CD4-positive, alpha-beta T cell treated with Interleukin-6 for 4 hours (primary cell): ENCODE measurements at regions not wholly inside any gene's neighbourhood (a gene's known extent, or its start where the extent isn't known, plus 50 kb on each side); places are given as distances from the start of the nearest gene placed in this dataset.
"Not testable (repeated sequence)": the region's sequence is repeated elsewhere in the genome, so short reads cannot be mapped to it uniquely, and the experiment has no call there.

Experiments
- DNase-seq: peaks from one replicate; pipeline ENCODE4 v3.0.0-alpha.2; 2020; ENCODE audit warnings: mixed read lengths

GRCh38 chr3:94737116-94737515 is 674.3 kb downstream of the NSUN3 start:
- no peak for DNase-seq

- no peak for DNase-seq
These were observed 676.6 kb downstream of the NSUN3 start for GRCh38 chr3:94739420-94739819.

- no peak for DNase-seq
These were observed 695.9 kb downstream of the NSUN3 start for GRCh38 chr3:94758751-94759150.

- DNase-seq, result no peak
These were observed 709.5 kb downstream of the NSUN3 start for GRCh38 chr3:94772402-94772801.

GRCh38 chr3:94775746-94776145 is 712.9 kb downstream of the NSUN3 start:
- no peak for DNase-seq

GRCh38 chr3:94776401-94776915 is 713.6 kb downstream of the NSUN3 start:
- DNase-seq, result no peak

GRCh38 chr3:94778289-94778688 is 715.4 kb downstream of the NSUN3 start:
- no peak for DNase-seq

- no peak for DNase-seq
These were observed 716.1 kb downstream of the NSUN3 start for GRCh38 chr3:94778814-94779494.

- no peak for DNase-seq
These were observed 716.8 kb downstream of the NSUN3 start for GRCh38 chr3:94779699-94780098.

- DNase-seq, result no peak
These were observed 721.4 kb downstream of the NSUN3 start for GRCh38 chr3:94784274-94784673.

- no peak for DNase-seq
These were observed 724.2 kb downstream of the NSUN3 start for GRCh38 chr3:94787066-94787465.

GRCh38 chr3:94787734-94788270 is 724.9 kb downstream of the NSUN3 start:
- DNase-seq, result no peak

GRCh38 chr3:94794563-94794962 is 731.7 kb downstream of the NSUN3 start:
- DNase-seq, result no peak

- no peak for DNase-seq
These were observed 736.7 kb downstream of the NSUN3 start for GRCh38 chr3:94799420-94800060.

- DNase-seq, result no peak
These were observed 749.0 kb downstream of the NSUN3 start for GRCh38 chr3:94811836-94812235.

GRCh38 chr3:94821241-94821640 is 758.4 kb downstream of the NSUN3 start:
- DNase-seq, result no peak

- no peak for DNase-seq
These were observed 759.4 kb downstream of the NSUN3 start for GRCh38 chr3:94822298-94822697.

GRCh38 chr3:94846251-94846650 is 783.4 kb downstream of the NSUN3 start:
- not testable (repeated sequence) for DNase-seq

GRCh38 chr3:94862703-94863102 is 799.8 kb downstream of the NSUN3 start:
- DNase-seq, result no peak

GRCh38 chr3:94869059-94869547 is 806.2 kb downstream of the NSUN3 start:
- DNase-seq, result no peak

- no peak for DNase-seq
These were observed 810.9 kb downstream of the NSUN3 start for GRCh38 chr3:94873751-94874150.

GRCh38 chr3:94875149-94875548 is 812.3 kb downstream of the NSUN3 start:
- DNase-seq, result no peak

GRCh38 chr3:94887065-94887464 is 824.2 kb downstream of the NSUN3 start:
- no peak for DNase-seq

GRCh38 chr3:94896994-94897393 is 834.1 kb downstream of the NSUN3 start:
- DNase-seq, result no peak
